ENCODE measurements at regions not wholly inside any gene's neighbourhood (a gene's known extent, or its start where the extent isn't known, plus 50 kb on each side); places are given as distances from the start of the nearest gene placed in this dataset.

DNA sequence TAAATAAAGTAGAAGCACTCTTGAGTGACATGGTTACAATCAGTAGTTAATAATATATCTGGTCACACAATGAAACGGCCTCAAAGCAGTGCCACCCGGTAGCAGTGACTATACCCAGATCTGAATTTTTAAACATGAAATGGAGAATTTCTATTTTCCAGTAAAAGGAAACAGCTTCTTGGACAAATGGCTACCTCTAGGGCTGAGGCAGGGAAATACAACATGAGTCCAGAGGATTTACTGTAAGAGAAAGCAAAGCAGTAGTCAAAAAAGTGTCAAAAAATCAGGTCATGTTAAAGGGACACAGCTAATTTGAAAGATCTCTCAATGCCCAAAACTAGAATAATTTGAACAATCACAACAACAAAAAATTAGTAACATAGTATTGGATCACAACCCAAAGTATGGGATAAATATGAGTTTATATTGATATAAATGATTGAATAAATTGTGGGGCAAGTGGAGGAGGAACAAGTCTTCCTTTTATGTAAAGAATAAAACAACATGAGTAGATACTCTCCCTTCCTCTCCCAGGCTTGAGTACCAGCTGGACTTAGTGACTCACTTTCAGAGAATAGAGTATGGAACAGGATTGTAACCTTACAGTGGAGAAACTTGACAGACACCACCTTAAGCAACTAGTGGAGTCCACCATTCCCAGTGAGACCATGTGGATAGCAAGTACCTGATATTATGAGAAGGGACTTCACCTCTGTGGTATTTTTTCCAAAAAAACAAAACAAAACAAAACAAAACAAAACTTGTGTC lies 180.8 kb downstream of the MBD2 start:
- TF ChIP-seq, protein P1, sequence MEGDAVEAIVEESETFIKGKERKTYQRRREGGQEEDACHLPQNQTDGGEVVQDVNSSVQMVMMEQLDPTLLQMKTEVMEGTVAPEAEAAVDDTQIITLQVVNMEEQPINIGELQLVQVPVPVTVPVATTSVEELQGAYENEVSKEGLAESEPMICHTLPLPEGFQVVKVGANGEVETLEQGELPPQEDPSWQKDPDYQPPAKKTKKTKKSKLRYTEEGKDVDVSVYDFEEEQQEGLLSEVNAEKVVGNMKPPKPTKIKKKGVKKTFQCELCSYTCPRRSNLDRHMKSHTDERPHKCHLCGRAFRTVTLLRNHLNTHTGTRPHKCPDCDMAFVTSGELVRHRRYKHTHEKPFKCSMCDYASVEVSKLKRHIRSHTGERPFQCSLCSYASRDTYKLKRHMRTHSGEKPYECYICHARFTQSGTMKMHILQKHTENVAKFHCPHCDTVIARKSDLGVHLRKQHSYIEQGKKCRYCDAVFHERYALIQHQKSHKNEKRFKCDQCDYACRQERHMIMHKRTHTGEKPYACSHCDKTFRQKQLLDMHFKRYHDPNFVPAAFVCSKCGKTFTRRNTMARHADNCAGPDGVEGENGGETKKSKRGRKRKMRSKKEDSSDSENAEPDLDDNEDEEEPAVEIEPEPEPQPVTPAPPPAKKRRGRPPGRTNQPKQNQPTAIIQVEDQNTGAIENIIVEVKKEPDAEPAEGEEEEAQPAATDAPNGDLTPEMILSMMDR (IDR thresholded peaks at IDR 0.05) = no peak
- TF ChIP-seq EZH2 (IDR thresholded peaks at IDR 0.05; ENCODE audit: borderline replicate concordance, insufficient read depth, low read depth, low read length, poor library complexity, severe bottlenecking) = no peak

Data from B cell (primary cell).